Epithelial cell of esophagus (primary cell): ENCODE measurements at regions not wholly inside any gene's neighbourhood (a gene's known extent, or its start where the extent isn't known, plus 50 kb on each side); places are given as distances from the start of the nearest gene placed in this dataset.

Experiments
- DNase-seq: peaks from one replicate; pipeline ENCODE4 v3.0.0; 2010; ENCODE audit warnings: low read depth
- H3K4me3 ChIP-seq: 2 replicates; pipeline ENCODE4 v1.5.1; 2011; ENCODE audit warnings: mild to moderate bottlenecking, low read length, control low read depth
- TF ChIP-seq, protein P1 (sequence below): IDR thresholded peaks from 2 replicates; pipeline ENCODE4 v1.5.1; 2011; ENCODE audit warnings: low read depth, mild to moderate bottlenecking, low read length, control low read depth, inconsistent platforms; ENCODE audit not compliant: insufficient read depth; ENCODE audit errors: missing control alignments

DNA sequence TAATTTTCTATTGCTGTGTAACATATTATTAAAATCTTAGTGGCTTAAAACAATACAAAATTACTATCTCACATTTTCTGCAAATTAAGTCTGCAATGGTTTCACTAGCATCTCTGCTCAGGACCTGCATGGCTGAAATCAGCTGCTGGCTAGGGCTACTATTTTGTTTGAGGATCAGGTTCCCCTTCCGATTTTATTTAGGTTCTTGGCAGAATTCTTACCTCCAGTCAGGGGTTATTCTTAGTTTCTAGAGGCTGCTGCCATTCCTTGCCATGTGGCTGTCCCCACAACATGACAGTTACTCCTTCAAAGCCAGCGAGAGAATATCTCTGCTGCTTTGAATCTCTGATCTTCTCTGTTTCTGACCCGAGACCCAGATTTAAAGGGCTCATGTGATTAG lies 424.5 kb upstream of the ANO5 start:
- no peak for DNase-seq
- TF ChIP-seq, protein P1, sequence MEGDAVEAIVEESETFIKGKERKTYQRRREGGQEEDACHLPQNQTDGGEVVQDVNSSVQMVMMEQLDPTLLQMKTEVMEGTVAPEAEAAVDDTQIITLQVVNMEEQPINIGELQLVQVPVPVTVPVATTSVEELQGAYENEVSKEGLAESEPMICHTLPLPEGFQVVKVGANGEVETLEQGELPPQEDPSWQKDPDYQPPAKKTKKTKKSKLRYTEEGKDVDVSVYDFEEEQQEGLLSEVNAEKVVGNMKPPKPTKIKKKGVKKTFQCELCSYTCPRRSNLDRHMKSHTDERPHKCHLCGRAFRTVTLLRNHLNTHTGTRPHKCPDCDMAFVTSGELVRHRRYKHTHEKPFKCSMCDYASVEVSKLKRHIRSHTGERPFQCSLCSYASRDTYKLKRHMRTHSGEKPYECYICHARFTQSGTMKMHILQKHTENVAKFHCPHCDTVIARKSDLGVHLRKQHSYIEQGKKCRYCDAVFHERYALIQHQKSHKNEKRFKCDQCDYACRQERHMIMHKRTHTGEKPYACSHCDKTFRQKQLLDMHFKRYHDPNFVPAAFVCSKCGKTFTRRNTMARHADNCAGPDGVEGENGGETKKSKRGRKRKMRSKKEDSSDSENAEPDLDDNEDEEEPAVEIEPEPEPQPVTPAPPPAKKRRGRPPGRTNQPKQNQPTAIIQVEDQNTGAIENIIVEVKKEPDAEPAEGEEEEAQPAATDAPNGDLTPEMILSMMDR = no peak
- no peak overlapping the region for H3K4me3 ChIP-seq

DNA sequence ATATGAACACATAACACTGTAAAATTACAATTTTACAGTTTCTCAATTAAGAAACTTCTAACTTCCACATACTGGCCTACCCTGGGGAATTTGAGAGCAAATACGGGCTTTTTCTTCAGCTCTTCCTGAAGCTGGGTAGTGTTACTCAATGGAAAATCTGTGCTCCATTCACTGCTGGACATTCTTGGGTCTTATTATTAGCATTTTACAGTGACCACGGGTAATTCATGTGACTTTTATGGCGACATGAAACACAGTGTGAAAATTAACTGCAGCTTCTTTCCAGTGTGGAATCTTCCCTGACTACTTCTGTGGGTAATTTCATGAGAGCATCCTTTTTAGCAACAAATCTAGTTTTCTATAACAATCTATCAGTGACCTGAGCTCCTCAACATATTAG lies 423.7 kb upstream of the ANO5 start:
- no peak overlapping the region for H3K4me3 ChIP-seq
- TF ChIP-seq, protein P1 = no peak
- DNase-seq = no peak

DNA sequence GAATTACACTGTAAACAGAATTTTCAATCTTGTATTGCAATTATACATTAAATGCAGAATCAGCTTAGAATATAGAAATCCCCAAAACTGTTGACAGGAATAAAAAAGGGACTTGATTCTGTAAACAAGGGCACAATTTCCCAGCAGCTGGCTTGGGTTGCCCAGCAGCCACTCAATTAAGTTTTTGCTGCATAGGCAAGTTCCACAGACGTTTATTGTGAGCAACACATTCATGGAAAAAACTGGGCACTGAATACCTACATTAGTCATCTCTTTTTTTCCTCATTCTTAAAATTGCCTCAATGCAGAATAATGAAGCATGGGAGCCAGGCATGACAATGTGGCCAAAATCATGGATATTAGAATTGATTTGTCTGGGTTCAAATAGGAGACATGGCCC lies 421.8 kb upstream of the ANO5 start:
- peak; percentile 28 for DNase-seq
- H3K4me3 ChIP-seq = no peak overlapping the region
- TF ChIP-seq, protein P1 = no peak

DNA sequence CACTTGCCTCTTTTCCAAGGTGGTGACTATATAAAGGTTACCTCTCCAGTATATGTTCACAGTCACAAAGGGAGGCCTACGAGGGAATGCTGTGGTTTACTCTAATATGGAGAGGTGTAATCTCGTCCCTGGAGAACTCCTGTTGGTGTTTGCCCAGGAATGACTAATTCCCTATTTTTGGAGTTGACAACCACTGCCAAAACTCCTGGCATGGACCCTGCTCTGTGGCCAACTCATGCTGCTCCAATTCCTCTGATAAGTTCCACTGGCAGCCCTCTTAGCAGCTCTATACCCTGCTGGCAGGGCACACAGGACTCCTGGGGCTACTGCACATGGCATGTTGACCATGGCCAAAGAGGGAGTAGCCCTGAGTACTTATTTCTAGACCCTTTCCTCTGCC lies 418.7 kb upstream of the ANO5 start:
- H3K4me3 ChIP-seq = no peak overlapping the region
- DNase-seq = no peak
- TF ChIP-seq, protein P1 = no peak

DNA sequence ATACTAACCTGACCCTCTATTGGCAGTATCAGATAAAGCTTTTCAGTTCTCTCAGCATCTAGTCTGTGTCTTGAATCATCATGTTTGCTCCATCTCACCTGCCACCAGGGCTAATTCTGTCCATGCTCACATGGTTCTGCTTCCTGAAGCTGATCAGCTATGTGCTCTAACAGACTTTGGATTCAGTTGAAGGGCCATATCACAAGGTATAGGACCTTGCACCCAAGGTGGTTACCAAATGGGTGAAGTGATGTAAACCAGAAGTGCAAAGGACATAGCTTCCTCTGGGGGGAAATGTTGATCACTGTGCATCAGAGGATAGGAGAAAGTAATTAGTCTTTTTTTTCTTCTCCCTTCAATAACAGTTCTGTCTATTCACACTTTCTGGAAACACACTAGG lies 417.0 kb upstream of the ANO5 start:
- no peak for DNase-seq
- TF ChIP-seq, protein P1 = no peak
- H3K4me3 ChIP-seq = no peak overlapping the region

DNA sequence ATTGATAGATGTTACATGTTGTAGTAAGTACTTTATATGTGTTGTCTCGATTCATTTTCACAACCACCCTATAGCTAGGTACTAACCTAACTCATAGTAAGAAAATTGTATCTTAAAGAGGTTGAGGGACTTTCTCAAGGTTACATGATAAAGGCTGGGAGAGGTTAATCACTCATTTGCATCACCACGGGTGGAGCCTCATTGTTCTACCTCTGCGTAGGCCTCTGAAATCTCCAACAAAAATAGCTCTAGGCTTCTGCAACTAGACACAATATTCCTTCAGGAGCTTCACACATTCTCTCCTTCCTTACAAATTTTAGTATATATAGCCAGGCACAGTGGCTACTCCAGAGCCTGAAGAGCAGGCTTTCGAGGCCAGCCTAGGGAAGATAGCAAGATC lies 408.9 kb upstream of the ANO5 start:
- H3K4me3 ChIP-seq = no peak overlapping the region
- no peak for DNase-seq
- TF ChIP-seq, protein P1 = no peak

DNA sequence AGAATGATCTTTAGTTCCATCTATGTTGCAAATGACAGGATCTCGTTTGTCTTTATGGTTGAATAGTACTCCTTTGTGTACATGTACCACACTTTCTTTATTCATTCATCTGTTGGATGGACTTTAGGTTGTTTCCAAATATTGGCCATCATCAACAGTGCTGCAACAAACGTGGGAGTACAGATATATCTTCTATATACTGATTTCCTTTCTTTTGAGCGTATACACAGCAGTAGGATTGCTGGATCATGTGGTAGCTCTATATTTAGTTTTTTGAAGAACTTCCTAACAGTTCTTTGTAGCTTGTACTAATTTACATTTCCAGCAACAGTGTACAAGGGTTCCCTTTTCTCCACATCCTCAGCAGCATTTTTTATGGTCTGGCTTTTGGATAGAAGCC lies 407.5 kb upstream of the ANO5 start:
- no peak for DNase-seq
- TF ChIP-seq, protein P1 = no peak
- no peak overlapping the region for H3K4me3 ChIP-seq
